ENCODE measurements at regions not wholly inside any gene's neighbourhood (a gene's known extent, or its start where the extent isn't known, plus 50 kb on each side); places are given as distances from the start of the nearest gene placed in this dataset.

GRCh38 chr17:68657576-68657975 is 56.4 kb upstream of the FAM20A start:
- no peak overlapping the region for H3K4me3 ChIP-seq (ENCODE audit: low read length in 3 of 3)
- peaks cover 0 to 2% (median 0%) of the 10 kb centered on the region in 3 donors for H3K9me3 ChIP-seq (ENCODE audit: control insufficient read depth in 3 of 3, low read length in 3 of 3)
- H3K4me1 ChIP-seq (ENCODE audit: control insufficient read depth in 3 of 3, insufficient read depth in 3 of 3, low read length in 3 of 3) = no peaks in the 10 kb centered on the region
- H3K27me3 ChIP-seq (ENCODE audit: control insufficient read depth in 3 of 3, insufficient read depth in 3 of 3, low read length in 3 of 3) = no peaks in the 10 kb centered on the region
- no peak overlapping the region for H3K9ac ChIP-seq (ENCODE audit: low read depth in 1 of 3, low read length in 3 of 3)
- no peaks in the 10 kb centered on the region for H3K36me3 ChIP-seq (ENCODE audit: control insufficient read depth in 3 of 3, insufficient read depth in 3 of 3, low read length in 3 of 3)
- H3K27ac ChIP-seq (ENCODE audit: low read depth, low read length) = no peak overlapping the region

- H3K9me3 ChIP-seq (ENCODE audit: control insufficient read depth in 3 of 3, low read length in 3 of 3) = peaks cover 0 to 2% (median 0%) of the 10 kb centered on the region in 3 donors
- H3K36me3 ChIP-seq (ENCODE audit: control insufficient read depth in 3 of 3, insufficient read depth in 3 of 3, low read length in 3 of 3) = no peaks in the 10 kb centered on the region
- H3K9ac ChIP-seq (ENCODE audit: low read depth in 1 of 3, low read length in 3 of 3) = no peak overlapping the region
- H3K4me3 ChIP-seq (ENCODE audit: low read length in 3 of 3) = no peak overlapping the region
- no peak overlapping the region for H3K27ac ChIP-seq (ENCODE audit: low read depth, low read length)
- H3K4me1 ChIP-seq (ENCODE audit: control insufficient read depth in 3 of 3, insufficient read depth in 3 of 3, low read length in 3 of 3) = no peaks in the 10 kb centered on the region
- no peaks in the 10 kb centered on the region for H3K27me3 ChIP-seq (ENCODE audit: control insufficient read depth in 3 of 3, insufficient read depth in 3 of 3, low read length in 3 of 3)
These were observed 56.0 kb upstream of the FAM20A start for GRCh38 chr17:68657166-68657565.

GRCh38 chr17:68656666-68657065 is 55.5 kb upstream of the FAM20A start:
- H3K4me1 ChIP-seq (ENCODE audit: control insufficient read depth in 3 of 3, insufficient read depth in 3 of 3, low read length in 3 of 3) = no peaks in the 10 kb centered on the region
- H3K9me3 ChIP-seq (ENCODE audit: control insufficient read depth in 3 of 3, low read length in 3 of 3) = peaks cover 0 to 2% (median 0%) of the 10 kb centered on the region in 3 donors
- no peaks in the 10 kb centered on the region for H3K27me3 ChIP-seq (ENCODE audit: control insufficient read depth in 3 of 3, insufficient read depth in 3 of 3, low read length in 3 of 3)
- H3K27ac ChIP-seq (ENCODE audit: low read depth, low read length) = no peak overlapping the region
- H3K9ac ChIP-seq (ENCODE audit: low read depth in 1 of 3, low read length in 3 of 3) = no peak overlapping the region
- H3K4me3 ChIP-seq (ENCODE audit: low read length in 3 of 3) = no peak overlapping the region
- H3K36me3 ChIP-seq (ENCODE audit: control insufficient read depth in 3 of 3, insufficient read depth in 3 of 3, low read length in 3 of 3) = no peaks in the 10 kb centered on the region
